ENCODE measurements at regions not wholly inside any gene's neighbourhood (a gene's known extent, or its start where the extent isn't known, plus 50 kb on each side); places are given as distances from the start of the nearest gene placed in this dataset.

- TF ChIP-seq CTCF (IDR thresholded peaks at IDR 0.05; ENCODE audit: low read depth, low read length, poor library complexity, severe bottlenecking): no peak
- TF ChIP-seq EZH2phosphoT487 (IDR thresholded peaks at IDR 0.05; ENCODE audit: borderline replicate concordance, low read length): no peak
Observed at GRCh38 chr1:214219902-214220301, 61.1 kb upstream of the SMYD2 start.

Measured in DOHH2 (cell line).